HL-60 (cell line): ENCODE measurements at regions not wholly inside any gene's neighbourhood (a gene's known extent, or its start where the extent isn't known, plus 50 kb on each side); places are given as distances from the start of the nearest gene placed in this dataset.
"Not testable (repeated sequence)": the region's sequence is repeated elsewhere in the genome, so short reads cannot be mapped to it uniquely, and the experiment has no call there.

Experiments
- DNase-seq, 2 experiments: peaks; one replicate each; pipeline ENCODE4 v3.0.0-alpha.2; 2010 to 2020; ENCODE audit warnings: low read depth in 1 of 2, low spot score in 1 of 2
- H3K27ac ChIP-seq: fragments of 250-450 bp; sonication (Bioruptor Pico); replicated peaks from 2 replicates; pipeline ENCODE4 v1.5.1; 2020; ENCODE audit warnings: mild to moderate bottlenecking, moderate library complexity
- H3K27me3 ChIP-seq: fragments of 250-450 bp; sonication (Bioruptor Pico); 2 replicates; pipeline ENCODE4 v1.5.1; 2021; ENCODE audit warnings: mild to moderate bottlenecking, moderate library complexity; ENCODE audit not compliant: insufficient read depth, poor library complexity, severe bottlenecking
- H3K4me3 ChIP-seq: replicated peaks from 2 replicates; pipeline ENCODE4 v1.5.1; 2011; ENCODE audit warnings: mild to moderate bottlenecking, control low read depth, low read length; ENCODE audit not compliant: insufficient read depth
- CTCF ChIP-seq: IDR thresholded peaks from one replicate; pipeline ENCODE4 v1.5.1; 2011; ENCODE audit warnings: low read length, control low read depth, inconsistent platforms; ENCODE audit not compliant: insufficient read depth
- GABPA ChIP-seq: IDR thresholded peaks from 2 replicates; pipeline ENCODE4 v1.6.1; 2012; ENCODE audit warnings: low read depth
- POLR2AphosphoS5 ChIP-seq: IDR thresholded peaks from 2 replicates; pipeline ENCODE4 v1.6.1; 2012; ENCODE audit warnings: low read depth
- REST ChIP-seq: IDR thresholded peaks from 2 replicates; pipeline ENCODE4 v1.6.1; 2012; ENCODE audit warnings: low read depth; ENCODE audit not compliant: insufficient replicate concordance
- SPI1 ChIP-seq: IDR thresholded peaks from 2 replicates; pipeline ENCODE4 v1.6.1; 2012; ENCODE audit warnings: low read depth, mild to moderate bottlenecking, borderline replicate concordance

- TF ChIP-seq REST (no peak), POLR2AphosphoS5 (no peak), SPI1 (no peak), GABPA (no peak), CTCF (no peak)
- H3K27ac ChIP-seq: no peak overlapping the region
- H3K27me3 ChIP-seq: peaks cover 3% of the 10 kb centered on the region
- DNase-seq: no peak
- H3K4me3 ChIP-seq: no peak overlapping the region
Observed at GRCh38 chr1:5727191-5727590, 265.0 kb downstream of the NPHP4 start.

- not testable (repeated sequence) for H3K4me3 ChIP-seq, H3K27me3 ChIP-seq, H3K27ac ChIP-seq
Observed at GRCh38 chr1:5726586-5727184, 265.5 kb downstream of the NPHP4 start.

GRCh38 chr1:5725855-5726585 lies 266.2 kb downstream of the NPHP4 start:
- no peak for TF ChIP-seq REST
- Histone ChIP-seq H3K27me3 (peaks cover 3% of the 10 kb centered on the region), H3K4me3 (no peak overlapping the region), H3K27ac (no peak overlapping the region)
- no peak for DNase-seq

More at GRCh38 chr1:5726586-5727184, 265.5 kb downstream of the NPHP4 start:
- not testable (repeated sequence) for DNase-seq

GRCh38 chr1:5725406-5725805 lies 266.8 kb downstream of the NPHP4 start:
- no peak overlapping the region for H3K27ac ChIP-seq
- TF ChIP-seq SPI1: no peak
- TF ChIP-seq REST: no peak
- no peak for DNase-seq
- H3K4me3 ChIP-seq: no peak overlapping the region
- peaks cover 3% of the 10 kb centered on the region for H3K27me3 ChIP-seq
